ENCODE measurements at regions not wholly inside any gene's neighbourhood (a gene's known extent, or its start where the extent isn't known, plus 50 kb on each side); places are given as distances from the start of the nearest gene placed in this dataset.
A peak's percentile ranks its signal among the peaks of the same experiment; 100 is the strongest.

DNA sequence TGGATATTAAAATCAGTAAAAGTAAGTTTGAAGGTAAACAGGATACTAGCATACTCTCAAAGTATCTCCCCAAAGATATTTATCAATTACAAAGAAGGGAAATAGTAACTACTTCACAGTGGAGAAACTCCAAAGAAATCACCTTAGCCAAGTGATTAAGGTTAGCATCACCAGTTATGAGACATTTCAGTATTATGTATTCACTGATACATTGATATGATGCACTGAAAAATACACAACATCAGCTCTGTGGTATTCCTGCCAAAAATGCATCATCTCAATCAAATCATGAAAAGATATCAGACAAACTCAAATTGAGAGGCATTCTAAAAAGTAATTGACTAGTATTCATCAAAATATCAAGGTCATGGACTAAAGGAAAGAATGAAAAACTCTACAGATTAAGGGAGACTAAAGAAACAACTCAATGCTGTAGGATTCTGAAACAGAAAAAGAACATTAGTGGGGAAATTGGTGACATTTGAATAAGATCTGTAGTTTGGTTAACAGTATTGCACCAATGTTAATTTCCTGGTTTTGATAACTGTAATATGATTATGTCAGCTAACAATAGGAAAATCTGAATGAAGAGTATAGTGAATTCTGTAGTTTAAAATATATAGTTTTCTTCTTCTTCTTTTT, 215.4 kb downstream of the UACA start:
- DNase-seq = no peak

DNA sequence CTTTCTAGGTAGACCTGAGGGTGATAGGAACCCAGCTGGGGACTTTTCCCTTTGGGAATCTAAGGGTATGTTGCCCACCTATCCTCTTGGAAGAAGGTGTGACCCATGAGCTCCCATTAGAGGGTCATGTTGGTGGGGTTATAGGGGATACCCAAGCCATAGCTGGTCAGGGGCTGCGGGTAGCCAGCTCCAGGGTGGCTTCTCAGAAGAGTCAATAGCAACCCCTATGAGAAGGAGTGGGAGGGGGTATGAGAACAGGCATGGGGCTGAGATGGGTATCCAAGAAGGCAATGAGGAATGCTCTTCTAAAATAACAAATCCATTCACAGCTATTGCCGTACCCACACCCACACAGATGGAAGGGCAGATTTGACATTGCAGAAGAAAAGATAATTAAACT, 217.8 kb downstream of the UACA start:
- no peak for DNase-seq

DNA sequence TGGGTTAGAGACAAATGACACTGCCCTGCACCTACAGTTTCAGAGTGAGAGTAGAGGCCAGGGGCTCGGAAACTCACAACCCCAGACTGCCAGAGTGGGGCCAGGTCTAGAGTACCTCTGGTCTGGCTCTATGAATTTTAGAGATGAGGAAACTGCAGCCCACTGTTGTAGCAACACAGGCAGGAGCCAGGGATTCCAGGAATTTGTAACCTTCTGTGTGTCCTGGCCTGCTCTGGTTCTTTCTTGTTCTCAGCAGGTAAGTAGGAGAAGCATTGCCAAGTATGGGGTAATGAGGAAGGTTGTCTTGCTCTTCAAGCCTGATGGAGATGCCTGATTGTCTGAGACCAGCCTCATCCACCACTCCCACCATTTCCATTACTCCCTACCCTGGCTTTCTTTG, 221.8 kb downstream of the UACA start:
- DNase-seq = no peak

GRCh38 chr15:70539912-70540530, 223.3 kb downstream of the UACA start:
- DNase-seq = no peak

DNA sequence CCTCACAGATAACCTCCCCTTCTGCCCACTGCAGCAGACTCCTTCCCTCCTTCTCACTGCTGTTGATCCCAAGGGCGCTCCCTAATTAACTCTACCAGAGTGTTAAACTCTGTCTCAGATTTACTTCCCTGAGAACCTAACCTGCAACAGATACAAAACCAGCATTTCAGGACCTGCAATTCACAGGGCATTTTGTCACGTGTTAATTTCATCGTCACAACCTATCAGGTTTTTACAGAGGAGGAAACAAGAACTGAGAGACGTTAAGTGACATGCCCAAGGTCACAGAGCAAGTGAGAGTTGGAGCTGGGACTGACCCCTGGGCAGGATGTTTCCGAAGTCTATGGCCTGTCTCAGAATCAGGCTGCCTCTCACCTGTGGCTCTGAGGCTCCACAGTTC, 223.9 kb downstream of the UACA start:
- no peak for DNase-seq

GRCh38 chr15:70538278-70538677, 225.1 kb downstream of the UACA start:
- DNase-seq = no peak

- DNase-seq = no peak
Measured at GRCh38 chr15:70535955-70536338, 227.4 kb downstream of the UACA start.

- peak; percentile 44 for DNase-seq
Measured at GRCh38 chr15:70535071-70535954, 228.0 kb downstream of the UACA start.

GRCh38 chr15:70533931-70534742, 229.2 kb downstream of the UACA start:
- no peak for DNase-seq

DNA sequence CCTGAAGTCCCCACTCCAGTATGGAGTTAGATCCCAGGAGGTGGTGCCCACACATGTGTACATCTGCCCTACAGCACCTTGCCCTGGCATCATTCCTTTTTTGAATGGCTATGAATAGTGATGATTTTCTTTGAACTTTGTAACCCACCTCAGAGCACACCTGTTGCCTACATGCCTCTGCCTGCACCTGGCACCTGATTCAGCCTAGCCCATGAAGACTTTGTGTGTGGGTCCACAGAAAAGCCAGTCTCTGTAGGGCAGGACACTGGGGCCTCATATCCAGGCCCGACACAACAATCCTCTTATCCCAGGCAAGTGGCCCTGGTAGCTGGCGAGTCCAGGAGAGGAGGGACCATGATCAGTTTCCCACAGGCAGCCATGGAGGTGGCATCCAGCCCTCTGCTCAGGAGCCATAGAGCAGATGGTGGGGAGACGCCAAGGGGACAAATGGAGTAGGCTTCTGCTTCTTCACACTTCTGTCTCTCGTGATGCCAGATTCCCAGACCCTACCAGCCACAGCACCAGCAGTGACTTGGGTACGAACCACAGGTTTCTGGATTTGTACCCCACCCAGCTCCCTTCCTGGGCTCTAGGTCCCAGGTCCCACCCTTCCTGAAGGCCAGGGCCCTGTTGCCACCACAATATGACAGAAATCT, 230.7 kb downstream of the UACA start:
- no peak for DNase-seq

DNA sequence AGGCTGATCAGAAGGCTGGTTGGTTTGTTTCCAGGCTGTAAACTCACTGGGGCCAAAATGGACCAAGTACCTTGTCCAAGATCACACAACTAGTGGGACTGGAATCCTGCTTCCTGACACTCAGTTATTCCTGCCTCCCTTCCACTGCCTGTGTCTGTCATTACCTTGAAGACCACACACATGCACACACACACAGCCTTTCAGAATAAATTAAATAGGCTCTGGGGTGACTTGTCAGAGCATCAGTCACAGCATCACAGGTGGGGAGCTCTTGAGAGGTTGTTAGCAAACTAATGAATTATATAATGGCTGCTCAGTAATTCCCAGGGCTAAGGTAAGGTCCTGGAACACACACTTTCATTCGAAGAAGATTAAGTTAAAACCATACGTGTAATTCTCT, 231.8 kb downstream of the UACA start:
- no peak for DNase-seq

GRCh38 chr15:70530906-70531305, 232.5 kb downstream of the UACA start:
- no peak for DNase-seq

DNA sequence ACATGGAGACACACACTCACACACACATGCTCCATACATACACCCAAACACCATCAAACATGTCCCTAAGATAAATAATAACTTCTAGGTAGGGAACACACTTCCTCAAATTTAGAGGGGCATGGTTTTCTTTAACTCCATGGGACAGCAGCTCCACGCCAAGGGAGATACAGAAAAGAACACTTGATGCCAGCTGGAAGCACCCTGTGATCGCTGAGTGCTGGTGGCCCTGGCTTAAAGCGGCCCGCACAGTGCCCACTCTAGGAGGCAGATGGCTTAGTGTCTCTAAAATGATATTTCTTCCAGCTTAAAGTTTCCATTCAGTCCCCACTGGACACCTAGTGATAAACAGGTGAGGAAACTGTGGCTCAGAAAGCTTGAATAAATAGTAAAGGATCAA, 232.9 kb downstream of the UACA start:
- no peak for DNase-seq

DNA sequence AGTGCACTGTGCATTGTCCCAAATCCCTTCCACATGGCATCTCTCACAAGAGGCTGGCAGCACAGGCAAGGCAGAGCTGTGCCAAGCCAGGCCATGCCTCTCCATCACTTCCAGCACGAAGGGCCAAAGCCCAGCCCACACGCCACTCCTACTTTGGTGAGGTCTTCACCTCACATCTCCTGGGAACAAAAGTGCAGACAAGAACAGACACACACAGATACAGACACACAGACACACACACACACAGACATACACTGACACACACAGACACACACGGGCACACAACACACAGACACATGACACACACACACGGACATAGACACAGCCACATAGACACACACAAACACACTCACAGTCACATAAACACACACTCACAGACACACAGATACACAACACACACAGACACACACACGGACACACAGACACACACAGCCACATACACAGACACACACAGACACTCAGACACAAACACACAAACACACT, 233.3 kb downstream of the UACA start:
- DNase-seq = no peak

DNA sequence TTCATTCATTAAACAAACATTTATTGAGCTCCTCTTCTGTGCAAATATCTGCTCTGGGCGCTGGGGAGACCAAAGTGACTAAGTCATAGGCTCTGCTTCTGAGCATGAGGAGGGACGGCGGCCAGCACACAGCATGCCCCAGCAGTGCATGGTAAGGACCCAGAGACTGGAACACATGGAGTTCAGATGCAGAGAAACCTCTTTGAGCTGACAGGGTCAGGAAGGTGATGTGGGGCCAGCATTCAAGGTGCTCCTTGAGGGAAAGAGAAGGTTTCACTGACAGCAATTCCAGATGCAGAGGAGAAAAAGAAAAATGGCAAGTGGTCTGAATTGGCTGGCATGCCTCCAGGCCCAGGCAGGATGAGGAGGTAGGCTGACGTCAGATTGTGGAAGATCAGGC, 234.5 kb downstream of the UACA start:
- DNase-seq = no peak

DNA sequence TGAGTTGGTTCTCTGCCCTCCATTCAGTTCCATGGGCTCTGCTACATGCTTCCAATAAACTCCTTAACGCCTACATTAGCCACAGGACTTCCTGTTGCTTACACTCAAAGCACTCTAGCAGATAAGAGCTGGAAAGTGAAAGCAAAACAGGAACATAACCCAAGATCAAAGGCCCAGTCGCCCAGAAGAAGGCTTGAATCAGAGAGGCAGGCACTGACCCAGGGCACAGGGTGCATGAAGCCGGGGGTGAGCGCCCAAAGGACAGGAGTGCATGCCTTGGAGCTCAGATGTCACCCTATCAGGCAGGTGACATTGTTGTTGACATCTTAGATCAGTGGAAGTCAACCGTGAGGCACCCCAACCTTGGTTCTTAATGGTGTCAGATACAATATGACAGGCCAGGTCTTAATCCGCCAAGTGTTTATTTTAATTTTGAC, 235.1 kb downstream of the UACA start:
- DNase-seq = peak; percentile 36

- no peak for DNase-seq
Measured at GRCh38 chr15:70526974-70527325, 236.4 kb downstream of the UACA start.

DNA sequence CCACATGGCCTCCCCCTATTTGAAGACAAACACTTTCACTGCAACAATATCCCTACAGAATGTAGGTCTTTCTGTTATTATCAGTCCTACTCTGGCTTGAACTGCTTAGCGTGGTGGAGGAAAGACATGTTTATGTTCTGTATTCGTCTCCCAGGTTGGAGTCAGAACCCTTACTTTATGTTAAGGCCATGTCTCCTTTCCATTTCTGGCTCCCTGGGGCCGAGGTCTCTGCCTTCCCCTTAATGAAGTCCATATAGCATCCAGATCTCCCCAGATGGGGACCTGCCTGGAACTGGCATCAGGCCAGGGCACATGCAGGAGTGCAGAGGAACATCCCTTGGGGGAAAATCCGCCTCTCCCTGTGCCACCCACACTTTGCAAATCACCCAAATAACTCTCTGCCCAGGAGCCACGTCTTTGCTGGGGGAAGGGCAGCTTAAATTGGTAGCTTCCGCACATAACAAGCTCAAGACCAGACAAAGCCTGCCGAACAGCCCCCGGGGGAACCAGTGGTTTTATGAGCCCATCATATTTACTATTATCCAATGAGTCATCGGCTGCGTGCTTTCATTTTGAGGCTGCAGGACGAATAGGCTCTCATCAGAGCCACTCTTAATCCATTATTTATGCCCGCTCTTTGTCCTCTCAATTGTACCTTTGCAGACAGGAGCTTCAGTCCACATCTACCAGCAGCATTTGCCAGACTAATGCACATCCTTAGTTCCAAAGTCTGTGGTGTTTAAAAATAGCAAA, 237.0 kb downstream of the UACA start:
- no peak for DNase-seq

- DNase-seq = no peak
Measured at GRCh38 chr15:70525551-70525950, 237.8 kb downstream of the UACA start.

- DNase-seq = no peak
Measured at GRCh38 chr15:70524470-70524869, 238.9 kb downstream of the UACA start.

- no peak for DNase-seq
Measured at GRCh38 chr15:70523616-70524015, 239.7 kb downstream of the UACA start.

- DNase-seq = no peak
Measured at GRCh38 chr15:70523192-70523591, 240.2 kb downstream of the UACA start.
